Heart left ventricle (tissue), 13 donors: ENCODE measurements at regions not wholly inside any gene's neighbourhood (a gene's known extent, or its start where the extent isn't known, plus 50 kb on each side); places are given as distances from the start of the nearest gene placed in this dataset.

Source experiments
- POLR2A ChIP-seq, 2 donors: fragments of 450-650 bp; IDR thresholded peaks; one replicate each; pipeline ENCODE4 v1.6.1; 2017; ENCODE audit warnings: antibody characterized with exemption in 2 of 2, mild to moderate bottlenecking in 2 of 2, moderate library complexity in 2 of 2
- TF ChIP-seq, protein P1 (sequence below), 12 donors: fragments of 200-600 bp; sonication (generic) in 4 of 12; IDR thresholded peaks; one replicate each; pipeline versions ENCODE4 v1.5.0 to v1.8.0; 2018 to 2022; ENCODE audit warnings: antibody characterized with exemption in 12 of 12, mild to moderate bottlenecking in 5 of 12
- donor health status: ischemic (EF 13 %, LVEDD 7.1; RV severe dilation, severe dysfunction).
- donor health status: DM: no; HTN: yes; CAD: no.
- donor health status: DM: no; HTN: no; CAD: no.
- donor health status: ischemic (EF 25% LVEDD 6.9; RV normal size, moderate dysfunction).
- donor health status: ischemic (EF 25% LVEDD 5.7; RV mildly dilated, moderate dysfunction).
- donor health status: ischemic (EF 35%, LVEDD 5.7; RV mildly dilated, moderate dysfunction).
- donor health status: nonischemic (EF 11% LVEDD 7.7; RV severe dilation, severe dysfunction).
- donor health status: DM: yes; HTN: yes; CAD: no.
- donor health status: PGD.
- donor health status: ischemic (EF 29% LVEDD 5.4; RV normal size, mild dysfunction).
- donor health status: nonischemic (EF 23%, LVEDD 6.1; RV moderate dilation, normal function).

DNA sequence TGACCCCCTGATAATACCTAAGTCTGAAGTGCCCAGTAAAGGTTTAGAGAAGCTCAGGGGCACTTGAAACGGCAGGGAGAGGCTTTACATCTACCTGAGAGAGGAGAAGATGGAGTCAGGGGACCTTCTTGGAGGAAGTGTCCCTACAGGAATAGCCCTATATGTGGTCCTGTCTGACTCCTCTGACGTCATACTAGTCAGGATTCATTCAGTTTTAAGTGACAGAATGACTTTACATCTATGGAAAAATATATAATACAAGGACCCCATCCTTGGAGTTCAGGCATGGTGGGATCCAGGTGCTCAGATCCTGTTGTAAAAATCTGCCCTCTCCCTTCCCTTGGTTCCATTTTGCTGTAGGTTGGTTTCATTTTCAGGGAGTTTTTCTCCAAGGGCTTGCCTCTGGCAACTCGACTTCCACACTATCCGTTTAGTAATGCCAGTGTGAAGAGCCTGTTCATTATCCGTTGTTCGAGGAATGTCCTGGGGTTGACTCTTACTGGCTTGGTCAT is 205.6 kb downstream of the IRF8 start:
- TF ChIP-seq, protein P1, sequence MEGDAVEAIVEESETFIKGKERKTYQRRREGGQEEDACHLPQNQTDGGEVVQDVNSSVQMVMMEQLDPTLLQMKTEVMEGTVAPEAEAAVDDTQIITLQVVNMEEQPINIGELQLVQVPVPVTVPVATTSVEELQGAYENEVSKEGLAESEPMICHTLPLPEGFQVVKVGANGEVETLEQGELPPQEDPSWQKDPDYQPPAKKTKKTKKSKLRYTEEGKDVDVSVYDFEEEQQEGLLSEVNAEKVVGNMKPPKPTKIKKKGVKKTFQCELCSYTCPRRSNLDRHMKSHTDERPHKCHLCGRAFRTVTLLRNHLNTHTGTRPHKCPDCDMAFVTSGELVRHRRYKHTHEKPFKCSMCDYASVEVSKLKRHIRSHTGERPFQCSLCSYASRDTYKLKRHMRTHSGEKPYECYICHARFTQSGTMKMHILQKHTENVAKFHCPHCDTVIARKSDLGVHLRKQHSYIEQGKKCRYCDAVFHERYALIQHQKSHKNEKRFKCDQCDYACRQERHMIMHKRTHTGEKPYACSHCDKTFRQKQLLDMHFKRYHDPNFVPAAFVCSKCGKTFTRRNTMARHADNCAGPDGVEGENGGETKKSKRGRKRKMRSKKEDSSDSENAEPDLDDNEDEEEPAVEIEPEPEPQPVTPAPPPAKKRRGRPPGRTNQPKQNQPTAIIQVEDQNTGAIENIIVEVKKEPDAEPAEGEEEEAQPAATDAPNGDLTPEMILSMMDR (IDR thresholded peaks at IDR 0.05), result no peak
- TF ChIP-seq POLR2A (IDR thresholded peaks at IDR 0.05), result no peak
